Fibroblast of peridontal ligament (primary cell): ENCODE measurements at regions not wholly inside any gene's neighbourhood (a gene's known extent, or its start where the extent isn't known, plus 50 kb on each side); places are given as distances from the start of the nearest gene placed in this dataset.
"Not testable (repeated sequence)": the region's sequence is repeated elsewhere in the genome, so short reads cannot be mapped to it uniquely, and the experiment has no call there.

Experiments used
- DNase-seq: peaks from one replicate; pipeline ENCODE4 v3.0.0-alpha.2; 2010; ENCODE audit errors: extremely low read depth

GRCh38 chr16:27600381-27600780 is 50.4 kb downstream of the KATNIP start:
- no peak for DNase-seq

- DNase-seq, result no peak
These were observed 52.2 kb downstream of the KATNIP start for GRCh38 chr16:27602103-27602502.

GRCh38 chr16:27605500-27606106 is 55.7 kb downstream of the KATNIP start:
- peak; percentile 72 for DNase-seq

- DNase-seq, result no peak
These were observed 61.4 kb downstream of the KATNIP start for GRCh38 chr16:27611340-27611739.

GRCh38 chr16:27613238-27613791 is 63.4 kb downstream of the KATNIP start:
- DNase-seq, result peak; percentile 16

- DNase-seq, result no peak
These were observed 67.7 kb downstream of the KATNIP start for GRCh38 chr16:27617665-27618064.

- no peak for DNase-seq
These were observed 68.2 kb downstream of the KATNIP start for GRCh38 chr16:27618165-27618564.

- peak; percentile 20 for DNase-seq
These were observed 68.8 kb downstream of the KATNIP start for GRCh38 chr16:27618606-27619327.

GRCh38 chr16:27620541-27620940 is 70.6 kb downstream of the KATNIP start:
- DNase-seq, result no peak

- DNase-seq, result no peak
These were observed 74.5 kb downstream of the KATNIP start for GRCh38 chr16:27624154-27625049.

- DNase-seq, result peak; percentile 76
These were observed 75.2 kb downstream of the KATNIP start for GRCh38 chr16:27625050-27625697.

GRCh38 chr16:27627136-27627535 is 77.2 kb downstream of the KATNIP start:
- no peak for DNase-seq

- DNase-seq, result peak; percentile 12
These were observed 78.4 kb downstream of the KATNIP start for GRCh38 chr16:27628241-27628942.

- DNase-seq, result not testable (repeated sequence)
These were observed 79.1 kb downstream of the KATNIP start for GRCh38 chr16:27628943-27629462.

- DNase-seq, result no peak
These were observed 82.3 kb downstream of the KATNIP start for GRCh38 chr16:27632216-27632615.

- no peak for DNase-seq
These were observed 83.3 kb downstream of the KATNIP start for GRCh38 chr16:27633221-27633620.

GRCh38 chr16:27633721-27634120 is 83.8 kb downstream of the KATNIP start:
- DNase-seq, result no peak

GRCh38 chr16:27634779-27635178 is 84.8 kb downstream of the KATNIP start:
- peak; percentile 92 for DNase-seq

- no peak for DNase-seq
These were observed 86.7 kb downstream of the KATNIP start for GRCh38 chr16:27636453-27637240.
